Panc1 (cell line): ENCODE measurements at regions not wholly inside any gene's neighbourhood (a gene's known extent, or its start where the extent isn't known, plus 50 kb on each side); places are given as distances from the start of the nearest gene placed in this dataset.
"Not testable (repeated sequence)": the region's sequence is repeated elsewhere in the genome, so short reads cannot be mapped to it uniquely, and the experiment has no call there.

Experiments used
- ATAC-seq: fragments of 200-7000 bp; cut with Tn5 transposase; 2 replicates; pipeline ENCODE4 v1.9.1; 2020; ENCODE audit warnings: mild to moderate bottlenecking, moderate library complexity
- BruUV-seq: library from RNA; stranded (reverse); fragments of 400-500 nt; replicated peaks from 2 replicates; lab custom pipeline; 2021; lab: Mats Ljungman, UMichigan
- CTCF ChIA-PET: fragments of 300-600 bp; sonication (Branson Sonifier 250); formaldehyde crosslinking; loops from one replicate; lab custom pipeline; 2022; ENCODE audit warnings: antibody characterized with exemption; lab: Charles Lee
- POLR2A ChIA-PET: fragments of 300-600 bp; sonication (Branson Sonifier 250); formaldehyde crosslinking; loops from one replicate; lab custom pipeline; 2022; ENCODE audit warnings: antibody characterized with exemption; lab: Charles Lee
- DNase-seq: peaks from one replicate; pipeline ENCODE4 v3.0.0-alpha.2; 2010; ENCODE audit warnings: low read depth, low spot score
- H3K27ac ChIP-seq: 2 replicates; pipeline ENCODE4 v1.5.1; 2011; ENCODE audit warnings: mild to moderate bottlenecking, low read length, inconsistent platforms
- H3K27me3 ChIP-seq: fragments of 200-500 bp; sonication (Bioruptor generic); 2 replicates; pipeline ENCODE4 v1.6.0; 2014; ENCODE audit warnings: low read length, inconsistent platforms; ENCODE audit not compliant: control insufficient read depth, insufficient read depth
- H3K36me3 ChIP-seq: fragments of 200-500 bp; sonication (Bioruptor generic); 2 replicates; pipeline ENCODE4 v1.5.1; 2014; ENCODE audit warnings: inconsistent platforms, mild to moderate bottlenecking, low read length, moderate library complexity; ENCODE audit not compliant: control insufficient read depth, insufficient read depth
- H3K4me1 ChIP-seq: 2 replicates; pipeline ENCODE4 v1.5.1; 2011; ENCODE audit warnings: inconsistent platforms, mild to moderate bottlenecking, low read length, moderate library complexity; ENCODE audit not compliant: control insufficient read depth, insufficient read depth
- H3K4me3 ChIP-seq, 2 experiments: 2 replicates each; pipeline ENCODE4 v1.5.1; 2011 to 2012; ENCODE audit warnings: low read depth in 2 of 2, low read length in 2 of 2, mild to moderate bottlenecking in 2 of 2, inconsistent platforms in 1 of 2, moderate library complexity in 1 of 2
- H3K9me3 ChIP-seq: fragments of 200-500 bp; sonication (Bioruptor generic); 2 replicates; pipeline ENCODE4 v1.5.1; 2014; ENCODE audit warnings: low read depth, mild to moderate bottlenecking, inconsistent platforms, low read length, moderate library complexity; ENCODE audit not compliant: control insufficient read depth, insufficient read depth
- CTCF ChIP-seq: fragments of 450-650 bp; IDR thresholded peaks from 2 replicates; pipeline ENCODE4 v1.5.1; 2017; ENCODE audit warnings: mild to moderate bottlenecking
- POLR2AphosphoS5 ChIP-seq: IDR thresholded peaks from 2 replicates; pipeline ENCODE4 v1.6.1; 2012; ENCODE audit warnings: mild to moderate bottlenecking, low read depth, low read length, moderate library complexity
- REST ChIP-seq, 2 experiments: IDR thresholded peaks; 2 replicates each; pipeline ENCODE4 v1.6.1; 2011 to 2012; ENCODE audit warnings: low read depth in 2 of 2, control low read depth in 1 of 2, low read length in 1 of 2, mild to moderate bottlenecking in 1 of 2, moderate library complexity in 1 of 2; ENCODE audit not compliant: insufficient read depth in 1 of 2
- SIN3A ChIP-seq: IDR thresholded peaks from 2 replicates; pipeline ENCODE4 v1.6.1; 2012; ENCODE audit warnings: low read depth, mild to moderate bottlenecking, low read length, moderate library complexity, borderline replicate concordance; ENCODE audit not compliant: insufficient read depth
- TCF7L2 ChIP-seq: IDR thresholded peaks from 2 replicates; pipeline ENCODE4 v1.6.1; 2011; ENCODE audit warnings: mild to moderate bottlenecking, low read depth, low read length, inconsistent platforms
- in situ Hi-C: cut with HindIII; loops from 2 replicates; pipeline ENCODE4 v1.10.0; 2016; ENCODE audit warnings: low sequenced_read_pairs, low pct_unique_long_range_greater_than_20kb
- intact Hi-C: fragments of 100-400 bp; cut with micrococcal nuclease; formaldehyde crosslinking; loops from one replicate; pipeline ENCODE4 v1.10.0; 2022; ENCODE audit not compliant: unreplicated experiment

GRCh38 chr1:14177866-14178265 is 420.6 kb upstream of the KAZN start:
- H3K9me3 ChIP-seq, CTCF ChIA-PET, DNase-seq, POLR2A ChIA-PET, intact Hi-C loops, H3K36me3 ChIP-seq, BruUV-seq, H3K27ac ChIP-seq, ATAC-seq, H3K27me3 ChIP-seq, H3K4me3 ChIP-seq, H3K4me1 ChIP-seq, in situ Hi-C loops: not testable (repeated sequence)

- H3K9me3 ChIP-seq = no peaks in the 10 kb centered on the region
- ChIA-PET CTCF (no interaction called here), POLR2A (no interaction called here)
- ATAC-seq (no peak), DNase-seq (no peak)
- in situ Hi-C loops = no loop called here
- no peak overlapping the region for H3K27ac ChIP-seq
- H3K36me3 ChIP-seq = no peaks in the 10 kb centered on the region
- no peaks in the 10 kb centered on the region for H3K4me1 ChIP-seq
- intact Hi-C loops = no loop called here
- TF ChIP-seq SIN3A = no peak
- TF ChIP-seq TCF7L2 = no peak
- TF ChIP-seq REST (IDR thresholded peaks at IDR 0.05; ENCODE audit: insufficient read depth in 1 of 2, low read depth in 2 of 2, low read length in 1 of 2) = no peak
- no peak for TF ChIP-seq CTCF
- no peak for TF ChIP-seq POLR2AphosphoS5
- no peak overlapping the region for H3K4me3 ChIP-seq
- BruUV-seq = no TSS peak
- no peaks in the 10 kb centered on the region for H3K27me3 ChIP-seq
These were observed 417.7 kb upstream of the KAZN start for GRCh38 chr1:14180738-14181137.

- in situ Hi-C loops (no loop called here), intact Hi-C loops (no loop called here)
- POLR2A ChIA-PET = no interaction called here
- H3K4me3 ChIP-seq = no peak overlapping the region
- CTCF ChIA-PET = no interaction called here
- H3K4me1 ChIP-seq = no peaks in the 10 kb centered on the region
- H3K9me3 ChIP-seq = no peaks in the 10 kb centered on the region
- TF ChIP-seq CTCF = no peak
- TF ChIP-seq POLR2AphosphoS5 = no peak
- TF ChIP-seq REST (IDR thresholded peaks at IDR 0.05; ENCODE audit: insufficient read depth in 1 of 2, low read depth in 2 of 2, low read length in 1 of 2) = no peak
- TF ChIP-seq SIN3A = no peak
- no peak for TF ChIP-seq TCF7L2
- H3K27ac ChIP-seq = no peak overlapping the region
- no peaks in the 10 kb centered on the region for H3K36me3 ChIP-seq
- H3K27me3 ChIP-seq = no peaks in the 10 kb centered on the region
- DNase-seq (no peak), ATAC-seq (no peak)
- BruUV-seq = no TSS peak
These were observed 417.2 kb upstream of the KAZN start for GRCh38 chr1:14181191-14181795.
